NT2/D1 (cell line): ENCODE measurements at regions not wholly inside any gene's neighbourhood (a gene's known extent, or its start where the extent isn't known, plus 50 kb on each side); places are given as distances from the start of the nearest gene placed in this dataset.

Experiments used
- SUZ12 ChIP-seq: IDR thresholded peaks from 2 replicates; pipeline ENCODE4 v1.6.1; 2011; ENCODE audit not compliant: insufficient read length, insufficient read depth; ENCODE audit errors: extremely low read depth
- YY1 ChIP-seq: IDR thresholded peaks from 2 replicates; pipeline ENCODE4 v1.6.1; 2011; ENCODE audit not compliant: insufficient read length, insufficient read depth
- ZNF274 ChIP-seq: IDR thresholded peaks from 2 replicates; pipeline ENCODE4 v1.6.1; 2011; ENCODE audit warnings: mild to moderate bottlenecking, low read depth, low read length

DNA sequence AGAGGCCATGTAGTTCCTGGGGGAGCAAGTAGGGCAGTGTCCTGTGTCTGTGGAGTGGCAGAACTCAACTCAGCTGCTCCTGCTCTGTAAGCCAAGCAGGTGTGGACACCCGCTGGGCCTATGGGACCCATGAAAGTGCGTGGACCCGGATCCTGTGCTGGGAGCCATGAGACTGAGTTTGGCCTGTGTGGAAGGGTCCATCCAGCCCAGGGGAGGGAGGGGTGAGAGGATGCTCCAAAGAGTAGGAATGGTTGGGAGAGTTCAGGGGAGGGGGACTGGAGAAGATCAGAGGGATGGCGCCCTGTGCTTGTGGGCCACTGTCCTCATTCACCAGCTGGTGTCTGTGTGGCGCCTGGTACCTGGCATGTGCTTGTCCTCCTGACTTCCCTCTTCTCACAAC lies 226.4 kb upstream of the HS6ST1 start:
- TF ChIP-seq YY1 (no peak), ZNF274 (no peak), SUZ12 (no peak)
